OCI-LY1 (cell line): ENCODE measurements at regions not wholly inside any gene's neighbourhood (a gene's known extent, or its start where the extent isn't known, plus 50 kb on each side); places are given as distances from the start of the nearest gene placed in this dataset.
"Not testable (repeated sequence)": the region's sequence is repeated elsewhere in the genome, so short reads cannot be mapped to it uniquely, and the experiment has no call there.

Experiments used
- H2AFZ ChIP-seq: fragments of 200-600 bp; sonication (generic), shearing (Covaris generic); 2 replicates; pipeline ENCODE4 v1.6.0; 2014; ENCODE audit warnings: antibody characterized with exemption, mild to moderate bottlenecking, low read length
- H3F3A ChIP-seq: fragments of 200-600 bp; sonication (generic), shearing (Covaris generic); 2 replicates; pipeline ENCODE4 v1.6.0; 2014; ENCODE audit warnings: mild to moderate bottlenecking, antibody characterized with exemption, low read length, moderate library complexity; ENCODE audit not compliant: insufficient read depth
- H3K27ac ChIP-seq: fragments of 200-600 bp; sonication (generic); 2 replicates; pipeline ENCODE4 v1.5.1; 2014; ENCODE audit warnings: low read length, mixed run types, mild to moderate bottlenecking, low read depth; ENCODE audit not compliant: poor library complexity, severe bottlenecking
- H3K27me3 ChIP-seq: fragments of 200-600 bp; sonication (generic); 2 replicates; pipeline ENCODE4 v1.6.0; 2014; ENCODE audit warnings: antibody characterized with exemption, mild to moderate bottlenecking, low read length, moderate library complexity; ENCODE audit not compliant: insufficient read depth
- H3K36me3 ChIP-seq: fragments of 200-600 bp; sonication (generic); 2 replicates; pipeline ENCODE4 v1.6.1; 2014; ENCODE audit warnings: mild to moderate bottlenecking, antibody characterized with exemption, low read length, moderate library complexity, mixed read lengths; ENCODE audit not compliant: insufficient read depth
- H3K4me1 ChIP-seq: fragments of 200-600 bp; sonication (generic); 2 replicates; pipeline ENCODE4 v1.5.1; 2014; ENCODE audit warnings: mild to moderate bottlenecking, low read length, moderate library complexity; ENCODE audit not compliant: insufficient read depth, severe bottlenecking
- H3K4me2 ChIP-seq: fragments of 200-600 bp; sonication (generic), shearing (Covaris generic); 2 replicates; pipeline ENCODE4 v1.6.1; 2014; ENCODE audit warnings: low read length
- H3K4me3 ChIP-seq: fragments of 200-600 bp; sonication (generic); 2 replicates; pipeline ENCODE4 v1.5.1; 2014; ENCODE audit warnings: low read length, low read depth, mild to moderate bottlenecking, mixed read lengths; ENCODE audit not compliant: poor library complexity, severe bottlenecking
- H3K79me2 ChIP-seq: fragments of 200-600 bp; shearing (Covaris generic); 2 replicates; pipeline ENCODE4 v1.6.1; 2016; ENCODE audit warnings: mixed run types, low read length, mixed read lengths; ENCODE audit not compliant: insufficient read depth
- H3K9ac ChIP-seq: fragments of 200-600 bp; sonication (generic), shearing (Covaris generic); 2 replicates; pipeline ENCODE4 v1.6.1; 2014; ENCODE audit warnings: mild to moderate bottlenecking, low read length, mixed read lengths
- H3K9me2 ChIP-seq: fragments of 200-600 bp; sonication (generic), shearing (Covaris generic); 2 replicates; pipeline ENCODE4 v1.6.1; 2014; ENCODE audit warnings: low read depth, mild to moderate bottlenecking, low read length, mixed read lengths
- H3K9me3 ChIP-seq: fragments of 200-600 bp; shearing (Covaris generic); 2 replicates; pipeline ENCODE4 v1.6.1; 2014; ENCODE audit warnings: low read length, mixed read lengths
- H4K20me1 ChIP-seq: fragments of 200-600 bp; sonication (generic), shearing (Covaris generic); 2 replicates; pipeline ENCODE4 v1.6.0; 2016; ENCODE audit warnings: mild to moderate bottlenecking, low read length; ENCODE audit not compliant: insufficient read depth
- CTCF ChIP-seq: fragments of 200-600 bp; sonication (generic), shearing (Covaris generic); IDR thresholded peaks from 2 replicates; pipeline ENCODE4 v1.5.1; 2017; ENCODE audit warnings: mild to moderate bottlenecking, antibody characterized with exemption, low read length, moderate library complexity, mixed read lengths
- EZH2 ChIP-seq: fragments of 200-600 bp; sonication (generic), shearing (Covaris generic); IDR thresholded peaks from 2 replicates; pipeline ENCODE4 v1.8.0; 2017; ENCODE audit warnings: borderline replicate concordance, mixed run types, mild to moderate bottlenecking, antibody characterized with exemption, low read length, moderate library complexity, mixed read lengths

DNA sequence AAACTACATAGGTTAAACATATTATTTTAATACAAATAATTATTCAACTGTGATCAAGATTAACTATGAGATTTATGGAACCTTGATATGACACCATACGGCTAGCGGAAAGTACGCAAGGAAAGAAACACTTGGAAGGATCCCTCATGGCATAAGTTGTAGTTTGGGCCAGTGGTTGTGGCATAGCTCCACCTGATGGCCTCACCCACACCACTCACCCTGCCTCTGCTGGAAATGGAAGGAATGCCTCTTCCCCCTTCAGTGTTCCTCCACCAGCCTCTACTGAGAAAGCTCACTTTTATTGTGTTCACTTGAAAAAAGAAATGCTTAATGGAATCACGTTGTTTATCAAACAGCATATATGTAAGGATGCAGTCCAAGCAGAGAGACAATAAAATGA is 86.4 kb downstream of the BMP15 start:
- TF ChIP-seq EZH2 (no peak), CTCF (no peak)
- no peaks in the 10 kb centered on the region for H4K20me1 ChIP-seq
- H3K4me3 ChIP-seq, result no peak overlapping the region
- H3K4me1 ChIP-seq, result no peaks in the 10 kb centered on the region
- no peaks in the 10 kb centered on the region for H3K79me2 ChIP-seq
- H3K4me2 ChIP-seq, result no peak overlapping the region
- no peaks in the 10 kb centered on the region for H3K27me3 ChIP-seq
- H3F3A ChIP-seq, result no peaks in the 10 kb centered on the region
- H3K9ac ChIP-seq, result no peak overlapping the region
- H2AFZ ChIP-seq, result no peak overlapping the region
- H3K9me3 ChIP-seq, result no peaks in the 10 kb centered on the region
- H3K27ac ChIP-seq, result no peak overlapping the region
- H3K9me2 ChIP-seq, result no peaks in the 10 kb centered on the region
- no peaks in the 10 kb centered on the region for H3K36me3 ChIP-seq

DNA sequence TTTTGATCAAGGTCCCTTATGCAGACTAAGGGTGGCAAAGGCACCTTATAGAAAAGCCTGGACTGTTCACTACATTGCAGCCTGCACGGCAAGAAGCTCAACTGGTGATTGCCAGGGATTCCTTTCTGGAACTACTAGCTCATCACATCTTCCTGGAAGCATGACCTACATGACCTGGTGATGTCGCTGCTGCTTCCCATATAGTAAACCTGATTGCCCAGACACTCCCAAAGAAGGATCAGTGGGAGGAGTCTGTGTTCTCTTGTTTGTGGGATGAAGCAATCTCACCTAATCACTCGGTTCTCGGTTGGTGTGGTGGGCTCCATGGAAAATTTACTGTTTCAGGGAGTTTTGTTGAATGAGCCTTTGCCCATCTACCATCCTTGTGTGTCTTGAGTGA is 89.8 kb downstream of the BMP15 start:
- not testable (repeated sequence) for H3K36me3 ChIP-seq, H3K9me2 ChIP-seq, H4K20me1 ChIP-seq, H3K27me3 ChIP-seq, H3K4me2 ChIP-seq, H3F3A ChIP-seq, H3K79me2 ChIP-seq, H3K9me3 ChIP-seq, H3K9ac ChIP-seq, H3K4me1 ChIP-seq, H3K27ac ChIP-seq, H3K4me3 ChIP-seq, H2AFZ ChIP-seq

DNA sequence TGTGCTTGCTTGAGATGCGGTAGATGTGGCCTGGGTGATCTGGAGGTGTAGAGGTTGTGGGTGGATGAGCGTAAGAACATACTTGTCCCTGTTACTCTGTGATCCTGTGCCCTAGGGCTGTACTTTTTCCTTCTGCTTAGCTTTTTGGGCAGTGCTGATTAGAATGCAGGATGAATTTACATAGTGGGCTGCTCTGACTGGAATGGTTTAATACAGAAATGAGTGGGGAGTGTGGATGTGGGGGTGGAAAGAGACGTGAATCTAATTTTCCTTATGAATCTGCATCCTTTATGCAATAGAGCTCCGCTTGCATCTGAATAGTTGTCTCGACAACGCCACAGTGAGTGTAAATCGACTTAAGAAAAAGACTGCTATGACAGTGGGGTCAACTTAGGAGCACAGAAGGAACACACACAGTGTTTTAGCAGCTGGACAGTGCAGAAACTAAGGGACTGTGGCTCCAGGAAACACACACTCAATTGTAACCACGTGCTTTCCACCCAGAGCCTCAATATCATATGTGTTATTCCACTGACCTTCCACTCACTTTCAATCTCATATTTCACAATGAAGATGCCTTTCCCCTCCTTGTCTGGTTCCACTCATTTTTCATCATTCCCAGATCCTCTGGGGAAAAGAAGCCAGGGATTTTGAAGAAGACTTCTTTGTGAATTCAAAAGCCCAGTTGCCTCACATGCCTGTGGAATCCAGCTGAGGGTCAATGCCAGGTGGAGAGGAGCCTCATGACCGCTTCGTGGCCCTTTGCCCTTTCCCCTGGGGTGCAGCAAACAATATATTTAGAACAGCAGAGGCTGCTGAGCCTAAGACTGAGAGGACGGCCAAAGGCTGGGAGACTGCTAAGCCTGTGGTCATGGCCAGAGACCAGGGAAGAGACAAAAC is 91.4 kb downstream of the BMP15 start:
- H3K9ac ChIP-seq, H2AFZ ChIP-seq, H3K9me3 ChIP-seq, H3K4me2 ChIP-seq, H3K36me3 ChIP-seq, H3K79me2 ChIP-seq, H3K9me2 ChIP-seq, H3K4me1 ChIP-seq, H3K4me3 ChIP-seq, H3F3A ChIP-seq, H3K27me3 ChIP-seq, H3K27ac ChIP-seq, H4K20me1 ChIP-seq: not testable (repeated sequence)

DNA sequence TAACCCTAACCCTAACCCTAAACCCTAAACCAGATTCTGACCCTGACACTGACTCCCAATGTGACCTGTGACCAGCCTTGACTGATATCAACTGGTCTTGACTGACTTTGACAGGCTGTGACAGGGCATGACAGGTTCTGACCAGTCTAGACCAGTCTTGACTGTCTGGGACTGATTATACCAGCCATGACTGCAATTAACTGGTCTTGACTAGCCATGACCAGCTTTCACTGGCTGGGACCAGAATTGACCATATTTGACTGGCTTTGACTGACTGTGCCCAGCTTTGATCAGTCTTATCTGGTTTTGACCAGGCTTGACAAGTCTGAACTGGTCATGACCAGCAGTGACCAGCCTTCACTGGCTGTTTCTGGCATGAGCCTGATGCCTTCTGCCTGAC is 95.5 kb downstream of the BMP15 start:
- Histone ChIP-seq H3F3A (no peaks in the 10 kb centered on the region), H3K9ac (no peak overlapping the region), H3K36me3 (no peaks in the 10 kb centered on the region), H3K9me2 (no peaks in the 10 kb centered on the region), H2AFZ (no peak overlapping the region), H3K4me1 (no peaks in the 10 kb centered on the region), H4K20me1 (no peaks in the 10 kb centered on the region), H3K4me2 (no peak overlapping the region), H3K79me2 (no peaks in the 10 kb centered on the region), H3K27me3 (no peaks in the 10 kb centered on the region), H3K9me3 (no peaks in the 10 kb centered on the region), H3K4me3 (no peak overlapping the region), H3K27ac (no peak overlapping the region)
- TF ChIP-seq CTCF (no peak), EZH2 (no peak)
